ENCODE measurements at regions not wholly inside any gene's neighbourhood (a gene's known extent, or its start where the extent isn't known, plus 50 kb on each side); places are given as distances from the start of the nearest gene placed in this dataset.
"Not testable (repeated sequence)": the region's sequence is repeated elsewhere in the genome, so short reads cannot be mapped to it uniquely, and the experiment has no call there.

DNA sequence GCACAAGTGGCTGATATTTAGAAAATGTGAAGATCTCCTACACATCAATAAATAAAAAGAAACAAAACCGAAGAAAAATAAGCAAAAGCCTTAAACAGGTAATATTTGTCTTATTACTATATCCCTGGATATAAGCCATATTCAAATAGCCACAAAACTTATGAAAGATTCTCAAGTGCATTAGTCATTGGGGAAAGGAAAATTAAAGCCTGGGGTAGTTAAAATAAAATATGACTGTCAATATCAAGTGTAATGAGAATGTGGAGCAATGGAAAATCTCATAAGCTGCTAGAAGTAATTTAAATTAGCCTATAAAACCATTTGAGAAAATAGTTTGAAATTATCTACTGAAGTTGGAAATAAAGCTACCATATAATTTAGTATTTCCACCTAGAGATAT is 399.9 kb downstream of the GASK1B start:
- no peak for DNase-seq

DNA sequence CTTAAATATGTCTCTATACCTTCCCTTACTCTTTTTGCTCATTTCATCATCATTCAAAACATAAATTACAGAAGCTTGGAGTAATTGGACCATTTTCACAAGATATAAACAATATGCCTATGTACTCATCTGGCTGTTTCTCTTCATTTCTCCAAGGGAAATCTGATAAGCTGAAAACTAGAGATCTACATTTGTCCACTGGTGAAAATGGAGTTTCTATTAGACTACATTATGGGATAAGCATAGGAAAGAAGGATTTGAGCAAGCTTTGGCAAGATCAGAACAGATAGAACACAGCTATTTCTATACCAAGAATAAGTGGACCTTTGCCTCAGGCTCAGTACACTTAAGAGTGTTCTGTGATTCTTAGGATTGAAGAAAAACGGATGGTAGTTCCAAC is 404.4 kb downstream of the GASK1B start:
- no peak for DNase-seq

DNA sequence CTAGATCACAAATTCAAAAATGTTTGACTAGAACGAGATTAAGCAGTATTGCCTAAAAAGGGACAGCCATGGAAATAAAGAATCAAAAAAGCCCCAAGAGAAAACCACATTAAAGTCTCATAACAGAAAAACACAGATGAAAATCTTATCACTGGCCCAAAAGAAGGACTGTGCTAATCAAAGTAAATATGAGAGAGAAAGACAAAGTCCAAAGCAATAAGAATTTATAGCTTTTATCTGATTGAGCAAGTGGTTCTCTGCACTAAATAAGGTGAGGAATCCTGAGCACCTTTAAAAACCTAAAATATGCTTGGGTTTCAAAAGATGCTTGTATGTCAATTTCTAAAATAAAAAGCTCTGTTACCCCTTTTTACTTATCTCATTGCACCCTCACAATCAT is 409.3 kb downstream of the GASK1B start:
- DNase-seq: no peak

DNA sequence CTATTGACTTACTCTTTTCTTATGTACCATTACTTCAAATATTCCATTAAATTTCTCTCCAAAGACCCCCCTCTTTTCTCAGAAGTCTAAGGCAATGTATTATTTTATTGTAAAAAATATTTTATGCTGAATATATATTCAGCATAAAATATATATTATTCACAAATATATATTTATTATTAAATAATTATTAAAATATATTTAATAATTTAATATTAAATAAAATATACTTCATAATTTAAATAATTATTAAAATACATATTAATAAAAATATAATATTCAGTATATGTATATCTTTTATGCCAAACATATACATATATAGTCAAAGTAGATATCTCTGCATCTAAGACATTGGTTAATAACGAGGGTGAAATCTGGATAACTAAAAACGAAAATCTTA is 418.4 kb downstream of the GASK1B start:
- no peak for DNase-seq

DNA sequence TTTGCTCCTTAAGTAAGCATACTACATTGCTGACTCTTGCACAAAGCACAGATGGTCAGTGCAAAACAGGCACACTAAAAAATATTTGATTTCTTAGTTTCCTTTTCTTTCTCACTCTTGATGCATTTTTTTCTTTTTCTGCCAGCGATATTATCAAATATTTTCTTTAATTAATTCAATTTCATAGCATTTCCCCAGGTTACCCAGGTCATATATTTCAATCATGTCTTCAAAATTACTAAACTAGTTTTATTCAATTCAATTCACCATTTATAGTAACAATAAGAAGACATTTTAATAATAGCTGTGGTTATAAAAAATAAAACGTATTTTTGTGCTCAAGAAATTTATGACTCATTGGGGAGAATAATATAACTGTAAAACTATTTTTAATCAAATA is 421.2 kb downstream of the GASK1B start:
- DNase-seq: no peak

DNA sequence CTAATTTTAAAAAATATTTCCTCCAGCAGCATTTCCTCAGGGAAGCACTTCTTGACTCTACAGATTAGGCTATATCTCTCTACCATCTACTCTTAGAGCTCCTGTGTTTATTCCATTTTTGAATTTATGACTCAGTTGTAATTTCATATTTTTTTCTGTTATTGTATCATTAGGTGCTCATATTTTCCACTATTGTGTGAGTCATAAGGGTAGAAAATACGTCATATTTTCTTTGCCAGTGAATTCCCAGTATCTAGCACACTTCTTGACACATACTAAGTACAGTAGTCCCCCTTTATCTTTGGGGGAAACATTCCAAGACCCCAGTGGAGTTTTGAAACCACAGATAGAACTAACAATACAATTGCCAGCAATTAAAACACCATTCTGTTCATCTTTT is 431.2 kb downstream of the GASK1B start:
- no peak for DNase-seq

DNA sequence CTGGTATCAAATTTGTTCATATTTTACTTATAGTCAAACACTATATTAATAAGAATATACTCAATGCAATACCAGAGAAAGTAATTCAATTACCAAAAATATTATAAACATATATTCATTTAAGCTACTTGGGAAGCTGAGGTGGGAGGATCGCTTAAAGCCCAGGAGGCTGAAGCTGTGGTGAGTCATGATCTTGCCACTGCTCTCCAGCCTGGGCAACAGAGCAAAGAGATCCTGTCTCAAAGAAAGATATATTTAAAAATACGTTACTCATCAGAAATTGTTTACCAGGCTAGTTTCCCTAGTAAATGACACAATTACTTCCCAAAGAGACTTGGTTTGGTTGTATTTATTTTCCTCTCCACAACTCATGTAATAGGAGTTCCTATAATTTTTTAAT is 433.6 kb downstream of the GASK1B start:
- DNase-seq: no peak

DNA sequence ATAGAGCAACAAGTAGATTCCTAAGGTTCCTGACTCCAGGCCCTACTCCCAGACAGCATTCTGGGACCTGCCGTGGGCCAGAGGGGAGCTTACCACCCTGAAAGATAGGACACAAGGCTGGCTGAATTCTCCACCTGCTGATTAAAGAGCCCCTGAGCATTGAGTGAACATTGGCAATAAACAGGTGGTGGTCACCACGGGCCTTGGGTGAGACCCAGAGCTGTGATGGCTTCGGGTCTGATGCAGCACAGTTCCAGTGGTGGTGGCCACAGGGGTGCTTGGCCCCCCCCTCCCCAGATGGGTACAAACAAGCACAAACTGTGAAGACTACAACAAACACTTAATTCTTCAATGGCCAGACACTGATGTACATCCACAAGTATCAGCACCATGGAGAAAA is 444.6 kb downstream of the GASK1B start:
- no peak for DNase-seq

DNA sequence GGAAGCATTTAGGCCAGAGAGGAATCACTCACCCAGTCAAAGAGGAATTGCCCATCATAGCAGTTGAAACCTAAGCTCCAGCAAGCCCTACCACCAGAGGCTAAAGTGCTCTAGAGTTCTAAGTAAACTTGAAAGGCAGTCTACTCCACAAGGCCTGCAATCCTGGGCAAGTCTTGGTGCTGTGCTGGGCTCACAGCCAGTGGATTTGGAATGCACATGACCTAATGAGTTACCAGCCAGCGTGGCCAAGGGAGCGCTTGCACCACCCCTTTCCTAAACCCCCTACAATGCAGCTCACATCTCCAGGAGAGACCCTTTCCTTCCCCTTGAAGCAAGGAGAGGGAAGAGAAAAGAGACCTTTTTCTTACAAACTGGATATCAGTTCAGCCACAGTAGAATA is 445.7 kb downstream of the GASK1B start:
- no peak for DNase-seq

DNA sequence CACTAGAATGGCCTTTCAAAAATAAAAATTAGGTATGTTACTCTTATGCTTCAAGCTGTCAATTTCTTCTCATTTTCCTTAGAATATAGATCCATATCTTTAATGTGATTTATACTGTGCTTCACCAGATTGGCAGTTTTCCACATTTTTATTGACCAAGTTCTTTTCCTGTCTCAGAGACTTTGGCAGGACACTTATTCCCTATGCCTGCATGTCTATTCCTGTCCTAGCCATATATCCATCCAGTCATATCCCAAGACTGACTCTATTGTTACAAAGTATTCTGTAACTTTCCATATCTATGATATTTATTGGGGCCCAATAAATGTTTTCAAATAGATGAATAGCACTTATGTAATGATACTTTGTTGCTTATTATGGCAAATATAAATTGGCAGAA is 450.7 kb downstream of the GASK1B start:
- no peak for DNase-seq

DNA sequence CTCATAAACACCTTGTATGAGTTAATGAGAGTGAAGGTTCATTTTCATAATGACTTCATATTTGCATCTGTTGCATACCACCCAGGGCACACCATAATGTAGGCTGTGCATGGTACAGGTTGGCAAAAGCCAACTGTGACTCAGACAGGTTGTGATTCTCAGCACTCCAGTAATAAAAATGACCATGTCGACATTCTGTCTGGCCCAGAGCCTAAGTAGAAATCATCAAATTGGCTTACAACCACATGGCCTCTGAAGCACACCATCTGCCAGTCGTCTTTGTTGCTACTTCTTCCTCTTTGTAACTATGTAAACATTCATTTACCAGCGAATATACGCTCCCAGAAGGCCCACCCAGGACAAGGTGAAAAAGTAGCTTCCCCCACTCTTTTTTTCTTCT is 459.5 kb downstream of the GASK1B start:
- DNase-seq: no peak

DNA sequence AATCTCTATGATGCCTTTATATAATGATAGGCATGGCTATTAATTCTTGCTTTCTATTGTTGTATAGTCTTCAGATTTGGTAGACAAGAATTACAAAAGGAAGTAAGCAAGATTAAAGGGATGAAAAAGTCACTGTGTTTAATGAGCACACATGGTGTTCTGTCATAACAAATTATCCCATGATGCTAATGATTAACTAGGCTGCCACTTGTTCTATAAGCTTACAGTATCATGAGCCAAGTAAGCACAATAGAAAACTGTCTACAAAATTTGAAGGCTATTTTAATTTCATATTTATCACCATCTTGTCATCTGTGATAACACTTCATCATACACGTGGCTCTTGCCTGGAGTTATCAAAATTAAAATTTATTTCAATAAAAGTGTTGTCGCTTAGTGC is 466.7 kb downstream of the GASK1B start:
- no peak for DNase-seq

DNA sequence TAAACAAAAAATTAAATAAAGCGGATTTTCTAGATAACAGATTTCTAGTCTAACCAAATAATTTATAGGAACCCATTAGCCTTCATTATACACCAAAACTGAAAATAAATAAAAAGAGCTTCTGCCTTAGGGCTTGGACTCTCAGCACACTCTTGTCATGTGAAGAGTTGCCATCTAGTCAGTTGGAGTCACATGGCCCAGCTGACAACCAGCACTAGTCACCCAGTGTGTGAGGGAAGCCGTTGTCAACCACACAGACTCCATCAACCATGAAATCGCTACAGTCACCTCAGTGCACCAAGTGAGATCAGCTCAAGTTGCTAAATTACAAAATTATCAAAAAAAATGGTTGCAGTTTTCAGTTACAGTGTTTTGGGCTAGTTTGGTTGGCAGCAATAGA is 470.0 kb downstream of the GASK1B start:
- DNase-seq: no peak

DNA sequence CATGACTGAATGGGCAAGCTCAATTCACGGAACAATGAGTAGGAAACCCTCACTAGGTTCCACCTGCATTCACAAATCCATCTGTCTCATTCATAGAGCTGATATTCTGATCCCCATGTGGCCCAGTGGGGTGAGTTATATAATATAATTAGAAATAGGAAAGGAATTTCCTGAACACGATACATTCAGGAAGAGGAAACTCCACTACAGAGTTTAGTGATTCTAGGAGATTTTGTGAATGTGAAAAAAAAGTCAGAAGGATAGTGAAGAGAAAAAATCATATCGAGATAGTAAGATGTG is 471.2 kb downstream of the GASK1B start:
- no peak for DNase-seq

DNA sequence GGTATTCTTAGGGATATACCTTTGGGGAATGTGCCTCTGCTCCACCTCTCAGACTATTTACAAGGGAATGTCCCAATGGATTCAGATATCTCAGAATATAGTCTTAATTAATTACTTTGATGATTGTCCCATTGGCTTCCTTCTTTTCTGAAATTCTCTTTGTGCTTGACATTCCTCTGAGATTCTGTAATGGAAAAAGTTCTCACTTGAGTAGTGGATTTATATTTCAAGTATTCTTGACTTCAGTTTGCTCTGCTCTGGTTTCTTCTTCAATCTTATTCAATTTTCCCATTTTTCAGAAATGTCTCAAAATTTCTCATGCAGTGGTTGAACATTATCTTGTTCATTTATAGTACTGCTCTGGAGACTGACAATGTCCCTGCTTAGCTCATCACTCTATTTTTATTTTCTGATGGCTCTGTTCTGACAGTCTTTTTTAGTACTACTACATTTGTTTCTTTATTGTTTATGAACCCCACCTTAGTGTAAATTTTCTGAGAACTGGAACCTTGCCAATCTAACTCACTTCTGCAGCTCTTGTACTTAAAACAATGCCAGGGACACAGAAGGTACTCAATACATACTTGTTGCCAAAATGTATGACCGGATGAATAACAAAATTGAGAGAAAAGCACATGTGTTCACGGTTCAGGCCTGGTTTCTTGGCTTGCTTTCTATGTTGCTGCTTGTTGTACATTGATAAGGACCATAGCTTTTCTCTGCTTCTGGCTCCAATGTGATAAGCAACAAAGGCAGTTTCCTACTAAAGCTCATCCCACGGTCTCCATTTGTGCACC is 471.7 kb downstream of the GASK1B start:
- DNase-seq: no peak

DNA sequence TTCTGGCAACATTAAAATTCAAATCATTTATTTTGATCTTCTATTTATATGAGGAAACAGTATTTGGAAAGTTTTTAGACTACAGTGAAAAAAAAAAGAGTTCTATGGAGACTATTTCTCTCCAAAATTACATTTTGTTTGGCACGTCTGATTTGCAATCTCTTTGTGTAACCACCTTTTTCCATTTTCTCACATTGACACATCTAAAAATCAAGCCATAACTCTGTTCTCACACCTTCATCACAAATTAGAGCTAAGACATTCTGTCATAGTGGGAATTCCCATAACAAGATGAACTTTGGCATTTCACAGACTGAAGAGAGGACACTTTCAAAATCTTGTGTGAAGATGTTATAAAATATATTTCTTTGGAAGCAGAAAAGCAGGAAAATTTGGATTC is 468.9 kb downstream of the GRIA2 start:
- DNase-seq: no peak

DNA sequence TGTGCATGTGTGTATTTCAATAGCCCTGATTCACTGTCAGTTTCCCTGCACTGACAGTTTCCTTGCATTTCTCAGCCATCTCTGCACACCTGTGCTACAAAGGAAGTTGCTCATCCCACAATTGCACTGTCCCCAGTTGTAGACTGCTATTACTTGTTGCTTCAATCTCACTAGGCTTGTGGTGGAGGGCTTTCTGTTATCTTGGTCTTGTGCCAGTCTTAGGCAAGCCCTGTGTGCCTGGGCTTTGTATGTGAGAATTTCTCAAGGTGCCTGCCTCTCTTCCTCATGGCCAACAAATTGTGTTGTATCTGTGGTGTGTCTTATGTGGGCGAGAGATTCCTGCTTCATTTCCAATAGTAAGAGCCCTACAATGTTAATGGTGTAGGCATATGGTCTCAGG is 467.4 kb downstream of the GRIA2 start:
- no peak for DNase-seq

DNA sequence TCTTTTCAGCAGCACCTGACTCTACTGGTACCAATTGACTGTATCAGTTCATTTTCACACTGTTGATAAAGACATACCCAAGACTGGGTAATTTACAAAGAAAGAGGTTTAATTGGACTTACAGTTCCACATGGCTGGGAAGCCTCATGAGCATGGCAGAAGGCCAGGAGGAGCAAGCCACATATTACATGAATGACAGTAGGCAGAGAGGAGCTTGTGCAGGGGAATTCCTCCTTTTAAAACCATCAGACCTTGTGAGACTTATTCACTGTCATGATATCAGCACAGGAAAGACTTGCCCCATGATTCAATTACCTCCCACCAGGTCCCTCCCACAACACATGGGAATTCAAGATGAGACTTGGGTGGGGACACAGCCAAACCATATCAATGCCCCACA is 458.8 kb downstream of the GRIA2 start:
- DNase-seq: not testable (repeated sequence)

DNA sequence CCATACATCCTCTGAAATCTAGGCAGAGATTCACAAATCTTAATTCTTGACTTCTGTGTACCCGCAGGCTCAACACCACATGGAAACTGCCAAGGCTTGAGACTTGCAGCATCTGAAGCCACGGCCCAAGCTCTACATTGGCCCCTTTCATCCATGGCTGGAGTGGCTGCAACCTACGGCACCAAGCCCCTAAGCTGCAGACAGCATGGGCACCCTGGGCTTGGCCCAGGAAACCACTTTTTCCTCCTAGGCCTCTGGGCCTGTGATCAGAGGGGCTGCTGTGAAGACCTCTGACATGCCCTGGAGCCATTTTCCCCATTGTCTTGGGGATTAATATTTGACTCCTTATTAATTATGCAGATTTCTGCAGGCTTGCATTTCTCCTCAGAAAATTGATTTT is 457.9 kb downstream of the GRIA2 start:
- no peak for DNase-seq

DNA sequence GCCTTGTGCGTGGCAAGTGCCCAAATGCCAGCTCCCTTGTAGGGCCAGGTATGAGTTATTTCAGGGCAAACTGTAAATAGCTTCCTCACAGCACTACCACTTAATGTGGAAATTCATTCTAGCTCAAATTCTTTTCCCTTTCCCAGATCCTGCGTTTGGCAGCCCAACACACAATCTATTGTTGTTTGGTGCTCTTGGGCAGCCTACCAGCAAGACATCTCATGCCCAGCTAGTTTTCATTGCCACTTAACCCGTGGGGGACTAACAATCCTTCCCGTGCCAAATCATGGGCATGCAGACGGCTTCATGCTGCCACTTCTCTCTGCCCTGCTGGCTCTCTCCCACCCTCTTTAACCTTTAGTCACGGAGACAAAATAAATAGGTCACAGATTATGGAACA is 454.2 kb downstream of the GRIA2 start:
- DNase-seq: no peak

DNA sequence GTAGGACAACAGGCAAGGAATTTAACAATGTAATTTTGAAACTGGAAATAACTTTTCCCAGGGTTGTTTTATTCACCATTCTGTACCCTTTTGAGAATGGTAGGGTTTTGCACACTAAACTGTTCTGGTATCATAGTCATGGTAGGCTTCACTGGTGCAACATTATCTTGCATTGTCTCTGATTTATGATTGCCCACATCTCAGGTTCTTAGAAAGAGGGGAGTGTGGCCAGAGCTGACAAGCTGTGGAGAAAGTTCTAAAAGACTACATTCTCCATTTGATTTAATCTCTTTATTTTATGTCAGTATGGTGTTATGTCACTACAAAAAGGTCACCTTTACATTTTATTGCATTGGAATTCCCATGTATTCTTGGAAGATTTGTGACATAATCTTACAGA is 447.3 kb downstream of the GRIA2 start:
- DNase-seq: no peak

DNA sequence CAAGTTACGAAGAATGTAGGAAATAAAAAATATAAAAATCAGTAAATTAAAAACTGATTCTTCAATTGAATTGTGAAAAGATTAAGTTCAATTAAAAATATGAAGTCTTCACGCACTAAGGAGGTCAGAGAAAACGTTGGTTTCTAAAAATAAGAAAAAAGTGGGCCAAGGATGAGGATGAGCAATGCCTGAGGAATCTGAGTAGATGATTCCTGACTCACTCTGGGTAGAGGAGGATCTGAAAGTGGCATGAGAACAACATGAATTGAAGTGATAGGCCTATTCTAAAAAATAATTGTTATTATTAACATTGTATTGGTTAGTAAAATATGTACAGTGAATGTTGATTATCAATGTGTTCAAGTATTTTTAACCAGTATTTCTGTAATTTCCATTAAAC is 444.2 kb downstream of the GRIA2 start:
- DNase-seq: no peak

DNA sequence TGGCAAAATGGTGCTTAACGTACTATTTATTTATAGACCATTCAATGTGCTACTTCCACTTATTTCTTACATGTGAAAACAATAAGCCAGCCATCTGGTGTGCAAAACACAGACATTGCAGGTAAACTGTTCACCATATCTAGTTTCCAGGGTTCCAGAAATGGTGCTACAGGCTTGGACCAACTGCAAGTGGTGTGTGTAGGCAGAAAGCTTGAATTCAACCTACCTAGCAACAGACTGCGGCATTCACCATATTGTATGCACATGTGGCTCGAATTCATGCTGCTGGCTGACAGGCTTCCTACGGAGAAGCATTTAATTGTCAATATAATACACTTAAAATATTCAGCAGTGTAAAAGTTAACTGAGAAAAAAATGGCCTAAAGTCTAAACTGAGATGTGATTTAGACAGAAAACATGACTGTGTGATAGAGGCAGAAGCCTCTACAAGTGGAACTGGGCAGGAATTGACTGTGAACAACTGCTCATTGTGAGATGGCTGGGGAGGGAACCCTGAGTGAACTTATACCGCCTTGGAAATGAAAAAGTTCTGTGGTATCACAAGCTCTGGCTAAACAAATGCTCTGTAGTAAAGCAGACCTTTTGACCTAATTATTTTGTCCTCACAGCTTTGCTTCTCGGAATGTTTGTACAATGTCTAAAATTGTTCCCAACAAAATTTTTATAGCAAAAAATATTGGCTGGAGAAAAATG is 434.7 kb downstream of the GRIA2 start:
- DNase-seq: no peak

DNA sequence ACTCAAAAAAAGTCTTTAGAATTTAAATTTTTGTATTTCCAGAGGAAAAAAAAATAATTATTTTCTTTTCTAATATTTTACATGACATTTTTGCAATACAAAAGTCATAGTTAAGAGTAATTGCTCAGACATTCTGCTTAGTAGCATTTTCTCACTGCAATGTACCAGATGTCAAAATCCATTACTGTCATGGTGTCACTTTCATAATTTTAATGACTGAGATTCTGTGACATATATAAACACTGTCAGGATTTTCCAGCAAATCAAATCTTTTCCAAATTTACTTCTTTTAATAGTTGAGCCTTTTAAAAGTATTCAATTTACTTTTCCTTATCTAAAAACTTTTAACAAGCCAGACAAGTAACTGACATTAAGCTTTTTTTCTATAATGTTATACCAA is 422.7 kb downstream of the GRIA2 start:
- DNase-seq: no peak

DNA sequence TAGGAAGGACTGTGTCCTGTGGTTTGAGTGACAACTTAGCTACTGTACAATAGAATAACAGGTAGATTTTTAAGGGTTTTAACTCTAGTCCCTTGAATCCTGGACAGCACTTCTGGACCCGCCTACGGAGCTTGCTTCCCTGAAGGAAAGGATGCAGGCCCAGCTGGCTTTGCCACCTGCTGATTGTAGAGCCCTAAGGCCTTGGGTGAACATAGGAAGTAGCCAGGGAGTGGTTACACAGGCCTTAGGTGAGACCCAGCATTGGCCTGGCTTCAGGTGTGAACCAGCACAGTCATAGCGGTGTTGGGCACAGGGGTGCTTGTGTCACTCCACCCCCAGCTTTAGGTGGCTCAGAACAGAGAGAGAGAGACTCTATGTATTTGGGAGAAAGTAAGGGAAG is 413.5 kb downstream of the GRIA2 start:
- DNase-seq: no peak

All from NCI-H1092 (cell line).